Breast epithelium (tissue), 4 donors: ENCODE measurements at regions not wholly inside any gene's neighbourhood (a gene's known extent, or its start where the extent isn't known, plus 50 kb on each side); places are given as distances from the start of the nearest gene placed in this dataset.

ENCODE experiments used
- DNase-seq, 2 donors: peaks; one replicate each; pipeline ENCODE4 v3.0.0-alpha.2; 2019; ENCODE audit warnings: low spot score in 2 of 2
- H3K27ac ChIP-seq, 2 donors: fragments of 200-600 bp; sonication (generic) in 1 of 2; one replicate each; pipeline ENCODE4 v1.5.1; 2016 to 2019; ENCODE audit warnings: mild to moderate bottlenecking in 1 of 2
- H3K27me3 ChIP-seq, 2 donors: fragments of 200-600 bp; sonication (generic) in 1 of 2; one replicate each; pipeline versions ENCODE4 v1.5.1 to v1.6.0; 2017 to 2019; ENCODE audit warnings: control low read depth in 1 of 2, mild to moderate bottlenecking in 1 of 2
- H3K36me3 ChIP-seq: fragments of 200-600 bp; one replicate; pipeline ENCODE4 v1.5.1; 2019
- H3K4me1 ChIP-seq, 2 donors: fragments of 200-600 bp; sonication (generic); one replicate each; pipeline ENCODE4 v1.5.1; 2016 to 2019; ENCODE audit warnings: control low read depth in 1 of 2
- H3K4me3 ChIP-seq, 3 donors: fragments of 200-600 bp; sonication (generic); 1 replicate in 2 of 3; 2 replicates in 1 of 3; pipeline ENCODE4 v1.5.1; 2016 to 2019; ENCODE audit warnings: mild to moderate bottlenecking in 3 of 3, moderate library complexity in 2 of 3
- H3K9me3 ChIP-seq, 2 donors: fragments of 200-600 bp; sonication (generic) in 1 of 2; one replicate each; pipeline ENCODE4 v1.5.1; 2016 to 2019; ENCODE audit warnings: control low read depth in 1 of 2
- CTCF ChIP-seq, 3 donors: fragments of 450-650 bp; IDR thresholded peaks; one replicate each; pipeline ENCODE4 v1.5.1; 2016 to 2017; ENCODE audit warnings: antibody characterized with exemption in 3 of 3, mild to moderate bottlenecking in 3 of 3, moderate library complexity in 3 of 3
- POLR2A ChIP-seq: fragments of 450-650 bp; IDR thresholded peaks from one replicate; pipeline ENCODE4 v1.6.1; 2016; ENCODE audit warnings: antibody characterized with exemption, mild to moderate bottlenecking, moderate library complexity
- POLR2AphosphoS5 ChIP-seq, 3 donors: sonication (generic); formaldehyde crosslinking; IDR thresholded peaks; one replicate each; pipeline ENCODE4 v1.6.1; 2017; ENCODE audit warnings: antibody characterized with exemption in 3 of 3
- intact Hi-C: fragments of 100-400 bp; cut with DNase I; formaldehyde crosslinking; loops from one replicate; pipeline ENCODE4 v1.15.1; 2023; ENCODE audit warnings: low total_unique reads

- Histone ChIP-seq H3K36me3 (no peaks in the 10 kb centered on the region), H3K4me3 (no peak overlapping the region), H3K27ac (no peak overlapping the region), H3K4me1 (no peaks in the 10 kb centered on the region), H3K9me3 (no peaks in the 10 kb centered on the region), H3K27me3 (no peaks in the 10 kb centered on the region)
- intact Hi-C loops = no loop called here
- TF ChIP-seq POLR2AphosphoS5 (IDR thresholded peaks at IDR 0.05) (no peak), POLR2A (no peak), CTCF (IDR thresholded peaks at IDR 0.05) (no peak)
- DNase-seq = no peak
These were observed 57.6 kb upstream of the JAG1 start for GRCh38 chr20:10731190-10731965.

- no peak for DNase-seq
- no peaks in the 10 kb centered on the region for H3K36me3 ChIP-seq
- no peaks in the 10 kb centered on the region for H3K4me1 ChIP-seq
- H3K27me3 ChIP-seq = no peaks in the 10 kb centered on the region
- no peak overlapping the region for H3K4me3 ChIP-seq
- intact Hi-C loops = no loop called here
- H3K9me3 ChIP-seq = no peaks in the 10 kb centered on the region
- TF ChIP-seq CTCF (IDR thresholded peaks at IDR 0.05) (no peak), POLR2AphosphoS5 (IDR thresholded peaks at IDR 0.05) (no peak), POLR2A (no peak)
- no peak overlapping the region for H3K27ac ChIP-seq
These were observed 59.3 kb upstream of the JAG1 start for GRCh38 chr20:10733122-10733521.

- Histone ChIP-seq H3K4me3 (no peak overlapping the region), H3K4me1 (no peaks in the 10 kb centered on the region), H3K36me3 (no peaks in the 10 kb centered on the region), H3K27ac (no peak overlapping the region), H3K27me3 (no peaks in the 10 kb centered on the region), H3K9me3 (no peaks in the 10 kb centered on the region)
- DNase-seq = no peak
- intact Hi-C loops = no loop called here
- TF ChIP-seq CTCF (IDR thresholded peaks at IDR 0.05) = no peak
- TF ChIP-seq POLR2AphosphoS5 (IDR thresholded peaks at IDR 0.05) = no peak
- TF ChIP-seq POLR2A = no peak
These were observed 61.6 kb upstream of the JAG1 start for GRCh38 chr20:10735195-10735949.

- Histone ChIP-seq H3K4me1 (no peaks in the 10 kb centered on the region), H3K4me3 (peak overlapping the region; percentile 18 to 60 (median 35)), H3K36me3 (no peaks in the 10 kb centered on the region), H3K27me3 (no peaks in the 10 kb centered on the region), H3K9me3 (no peaks in the 10 kb centered on the region), H3K27ac (peak overlapping the region in 1 of 2 donors; percentile 10)
- TF ChIP-seq POLR2AphosphoS5 (IDR thresholded peaks at IDR 0.05) (no peak), CTCF (IDR thresholded peaks at IDR 0.05) (no peak), POLR2A (no peak)
- DNase-seq = no peak
- intact Hi-C loops = no loop called here
These were observed 65.3 kb upstream of the JAG1 start for GRCh38 chr20:10739134-10739533.

- TF ChIP-seq CTCF (IDR thresholded peaks at IDR 0.05) = no peak
- no peak for TF ChIP-seq POLR2A
- TF ChIP-seq POLR2AphosphoS5 (IDR thresholded peaks at IDR 0.05) = no peak
- Histone ChIP-seq H3K4me1 (no peaks in the 10 kb centered on the region), H3K27me3 (no peaks in the 10 kb centered on the region), H3K36me3 (no peaks in the 10 kb centered on the region), H3K9me3 (no peaks in the 10 kb centered on the region), H3K27ac (peak overlapping the region in 1 of 2 donors; percentile 10), H3K4me3 (peak overlapping the region; percentile 18 to 60 (median 35))
- no peak for DNase-seq
- intact Hi-C loops = no loop called here
These were observed 65.8 kb upstream of the JAG1 start for GRCh38 chr20:10739566-10739965.
